Endothelial cell (in vitro differentiated cells): ENCODE measurements at regions not wholly inside any gene's neighbourhood (a gene's known extent, or its start where the extent isn't known, plus 50 kb on each side); places are given as distances from the start of the nearest gene placed in this dataset.

Experiments
- DNase-seq: peaks from one replicate; pipeline ENCODE4 v3.0.0; 2021; ENCODE audit warnings: low spot score
- H3K27ac Mint-ChIP-seq: one replicate; pipeline ENCODE4 v1.8.0; 2021; ENCODE audit warnings: mixed read lengths, inconsistent platforms; ENCODE audit not compliant: unreplicated experiment
- H3K27me3 Mint-ChIP-seq: one replicate; pipeline ENCODE4 v1.8.0; 2021; ENCODE audit warnings: mild to moderate bottlenecking, moderate library complexity, mixed read lengths, inconsistent platforms; ENCODE audit not compliant: unreplicated experiment
- H3K36me3 Mint-ChIP-seq: one replicate; pipeline ENCODE4 v1.8.0; 2021; ENCODE audit warnings: mild to moderate bottlenecking, low read depth, mixed read lengths, inconsistent platforms; ENCODE audit not compliant: unreplicated experiment
- H3K4me1 Mint-ChIP-seq: one replicate; pipeline ENCODE4 v1.8.0; 2021; ENCODE audit warnings: mild to moderate bottlenecking, mixed read lengths, inconsistent platforms; ENCODE audit not compliant: unreplicated experiment
- H3K4me3 Mint-ChIP-seq: one replicate; pipeline ENCODE4 v1.8.0; 2021; ENCODE audit warnings: mild to moderate bottlenecking, mixed read lengths, inconsistent platforms; ENCODE audit not compliant: unreplicated experiment
- H3K9me3 Mint-ChIP-seq: one replicate; pipeline ENCODE4 v1.8.0; 2021; ENCODE audit warnings: mixed read lengths, inconsistent platforms; ENCODE audit not compliant: unreplicated experiment
- CTCF ChIP-seq: fragments of 200-600 bp; sonication (generic); IDR thresholded peaks from one replicate; pipeline ENCODE4 v1.5.0; 2021; ENCODE audit warnings: antibody characterized with exemption; ENCODE audit not compliant: unreplicated experiment

GRCh38 chr10:76784076-76784475, 853.5 kb downstream of the KCNMA1 start:
- Mint-ChIP-seq H3K27me3 (peaks cover 6% of the 10 kb centered on the region), H3K27ac (no peak overlapping the region), H3K9me3 (no peaks in the 10 kb centered on the region), H3K36me3 (no peaks in the 10 kb centered on the region), H3K4me1 (peaks cover 5% of the 10 kb centered on the region), H3K4me3 (no peak overlapping the region)
- TF ChIP-seq CTCF = no peak
- DNase-seq = no peak

DNA sequence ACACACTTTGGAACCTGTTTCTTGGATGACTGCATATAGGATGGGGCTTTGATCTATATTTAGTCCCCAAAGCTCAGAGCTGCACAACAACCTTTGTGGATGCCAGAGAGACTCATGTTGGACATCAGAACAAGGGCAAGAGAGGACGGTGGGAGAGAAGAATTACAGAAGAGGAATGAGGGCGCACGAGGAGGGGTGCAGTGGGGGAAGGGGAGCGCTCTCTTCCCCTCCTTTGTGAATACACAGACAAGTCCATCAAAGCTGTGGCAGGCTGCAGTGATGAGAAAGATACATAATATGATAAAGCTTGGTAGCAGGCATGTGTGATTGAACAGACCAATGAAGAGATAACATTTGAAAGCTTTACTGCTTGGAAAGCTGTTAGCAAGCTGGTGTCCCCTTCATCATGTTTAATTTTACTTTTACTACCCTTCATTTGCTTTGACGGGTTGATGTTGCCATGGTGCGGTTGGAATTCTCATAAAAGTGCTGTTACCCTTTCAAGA, 857.8 kb downstream of the KCNMA1 start:
- no peak for TF ChIP-seq CTCF
- H3K36me3 Mint-ChIP-seq = no peaks in the 10 kb centered on the region
- H3K4me1 Mint-ChIP-seq = peaks cover 5% of the 10 kb centered on the region
- no peak overlapping the region for H3K27ac Mint-ChIP-seq
- no peaks in the 10 kb centered on the region for H3K9me3 Mint-ChIP-seq
- DNase-seq = no peak
- no peak overlapping the region for H3K4me3 Mint-ChIP-seq
- H3K27me3 Mint-ChIP-seq = no peaks in the 10 kb centered on the region

- Mint-ChIP-seq H3K27ac (no peak overlapping the region), H3K27me3 (no peaks in the 10 kb centered on the region), H3K9me3 (no peaks in the 10 kb centered on the region), H3K4me3 (no peak overlapping the region), H3K4me1 (peaks cover 5% of the 10 kb centered on the region), H3K36me3 (no peaks in the 10 kb centered on the region)
- TF ChIP-seq CTCF = no peak
- DNase-seq = no peak
Observed at GRCh38 chr10:76778914-76779795, 858.5 kb downstream of the KCNMA1 start.

- H3K27ac Mint-ChIP-seq = no peak overlapping the region
- H3K27me3 Mint-ChIP-seq = no peaks in the 10 kb centered on the region
- H3K4me1 Mint-ChIP-seq = peaks cover 5% of the 10 kb centered on the region
- H3K9me3 Mint-ChIP-seq = no peaks in the 10 kb centered on the region
- H3K36me3 Mint-ChIP-seq = no peaks in the 10 kb centered on the region
- no peak for TF ChIP-seq CTCF
- H3K4me3 Mint-ChIP-seq = no peak overlapping the region
- DNase-seq = no peak
Observed at GRCh38 chr10:76774987-76775603, 862.5 kb downstream of the KCNMA1 start.

DNA sequence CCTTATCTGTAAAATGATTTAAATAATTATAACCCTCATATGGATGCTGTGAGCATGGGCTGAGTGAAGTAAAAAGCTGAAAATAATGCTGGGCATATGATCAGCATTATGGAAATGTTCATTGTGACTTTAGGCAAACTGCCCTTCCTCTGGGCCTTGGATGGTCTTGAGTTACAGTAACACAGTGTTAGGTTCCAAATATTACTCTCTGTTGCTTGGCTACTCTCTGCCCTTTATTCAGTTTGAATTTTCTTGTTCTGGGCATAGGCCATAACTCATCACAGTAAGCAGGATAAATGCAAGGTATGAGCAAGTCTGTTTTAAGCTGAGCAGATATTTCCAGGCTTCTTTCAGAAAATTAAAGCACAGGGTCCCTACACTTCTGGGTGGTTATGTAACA, 868.0 kb downstream of the KCNMA1 start:
- Mint-ChIP-seq H3K27ac (no peak overlapping the region), H3K4me3 (no peak overlapping the region), H3K36me3 (no peaks in the 10 kb centered on the region), H3K9me3 (no peaks in the 10 kb centered on the region), H3K27me3 (peaks cover 3% of the 10 kb centered on the region), H3K4me1 (no peaks in the 10 kb centered on the region)
- no peak for TF ChIP-seq CTCF
- no peak for DNase-seq
